DND-41 (cell line): ENCODE measurements at regions not wholly inside any gene's neighbourhood (a gene's known extent, or its start where the extent isn't known, plus 50 kb on each side); places are given as distances from the start of the nearest gene placed in this dataset.
"Not testable (repeated sequence)": the region's sequence is repeated elsewhere in the genome, so short reads cannot be mapped to it uniquely, and the experiment has no call there.

Experiments used
- ATAC-seq: fragments of 200-7000 bp; cut with Tn5 transposase; 3 replicates; pipeline ENCODE4 v1.9.1; 2021; ENCODE audit warnings: low read depth; ENCODE audit not compliant: insufficient read depth
- DNase-seq: peaks from one replicate; pipeline ENCODE4 v3.0.0-alpha.2; 2020
- H2AFZ ChIP-seq: 2 replicates; pipeline ENCODE4 v1.6.0; 2012; ENCODE audit warnings: low read depth, low read length
- H3K27ac ChIP-seq: 2 replicates; pipeline ENCODE4 v1.5.1; 2012; ENCODE audit warnings: low read length, inconsistent platforms
- H3K27me3 ChIP-seq: fragments of 200-600 bp; sonication (generic); 2 replicates; pipeline ENCODE4 v1.6.0; 2012; ENCODE audit warnings: low read length, mild to moderate bottlenecking, inconsistent platforms; ENCODE audit not compliant: insufficient read depth, poor library complexity
- H3K36me3 ChIP-seq: 2 replicates; pipeline ENCODE4 v1.5.1; 2012; ENCODE audit warnings: low read length, inconsistent platforms; ENCODE audit not compliant: insufficient read depth
- H3K4me1 ChIP-seq: 2 replicates; pipeline ENCODE4 v1.5.1; 2012; ENCODE audit warnings: mild to moderate bottlenecking, low read length; ENCODE audit not compliant: insufficient read depth
- H3K4me2 ChIP-seq: 2 replicates; pipeline ENCODE4 v1.6.0; 2012; ENCODE audit warnings: mild to moderate bottlenecking, moderate library complexity, low read length, inconsistent platforms; ENCODE audit not compliant: insufficient read depth
- H3K4me3 ChIP-seq, 2 experiments: fragments of 200-600 bp in 1 of 2; shearing (Covaris generic) in 1 of 2; 2 replicates each; pipeline ENCODE4 v1.5.1; 2012 to 2016; ENCODE audit warnings: inconsistent platforms in 2 of 2, low read length in 2 of 2, mild to moderate bottlenecking in 2 of 2, low read depth in 1 of 2, moderate library complexity in 1 of 2
- H3K79me2 ChIP-seq: 2 replicates; pipeline ENCODE4 v1.6.0; 2012; ENCODE audit warnings: low read length, inconsistent platforms; ENCODE audit not compliant: insufficient read depth
- H3K9ac ChIP-seq: 2 replicates; pipeline ENCODE4 v1.6.0; 2012; ENCODE audit warnings: low read depth, mild to moderate bottlenecking, inconsistent platforms, low read length, moderate library complexity
- H3K9me3 ChIP-seq: 2 replicates; pipeline ENCODE4 v1.5.1; 2012; ENCODE audit warnings: low read length, moderate library complexity, mild to moderate bottlenecking, inconsistent platforms; ENCODE audit not compliant: insufficient read depth, severe bottlenecking
- H4K20me1 ChIP-seq: 2 replicates; pipeline ENCODE4 v1.6.0; 2012; ENCODE audit warnings: low read length; ENCODE audit not compliant: insufficient read depth
- EZH2 ChIP-seq: IDR thresholded peaks from 3 replicates; pipeline ENCODE4 v1.6.1; 2012; ENCODE audit warnings: borderline replicate concordance, low read depth, mild to moderate bottlenecking, moderate library complexity, low read length, inconsistent platforms; ENCODE audit not compliant: severe bottlenecking
- TF ChIP-seq, protein P1 (sequence below): IDR thresholded peaks from 2 replicates; pipeline ENCODE4 v1.5.1; 2012; ENCODE audit warnings: borderline replicate concordance, low read length, moderate library complexity, mild to moderate bottlenecking; ENCODE audit not compliant: poor library complexity, severe bottlenecking; ENCODE audit errors: extremely low read depth

- H2AFZ ChIP-seq, result no peak overlapping the region
- H3K27me3 ChIP-seq, result no peaks in the 10 kb centered on the region
- DNase-seq, result no peak
Observed at GRCh38 chr5:114857941-114858551, 311.7 kb downstream of the TRIM36 start.

GRCh38 chr5:114844711-114845110 lies 325.0 kb downstream of the TRIM36 start:
- H2AFZ ChIP-seq, H3K4me3 ChIP-seq, H3K27ac ChIP-seq, H3K9ac ChIP-seq, H3K79me2 ChIP-seq, H3K9me3 ChIP-seq, H3K27me3 ChIP-seq, H3K4me1 ChIP-seq, ATAC-seq, H4K20me1 ChIP-seq, H3K4me2 ChIP-seq, H3K36me3 ChIP-seq, DNase-seq: not testable (repeated sequence)

More at GRCh38 chr5:114857941-114858551, 311.7 kb downstream of the TRIM36 start:
- no peak overlapping the region for H3K4me2 ChIP-seq
- no peak for ATAC-seq
- TF ChIP-seq, protein P1, sequence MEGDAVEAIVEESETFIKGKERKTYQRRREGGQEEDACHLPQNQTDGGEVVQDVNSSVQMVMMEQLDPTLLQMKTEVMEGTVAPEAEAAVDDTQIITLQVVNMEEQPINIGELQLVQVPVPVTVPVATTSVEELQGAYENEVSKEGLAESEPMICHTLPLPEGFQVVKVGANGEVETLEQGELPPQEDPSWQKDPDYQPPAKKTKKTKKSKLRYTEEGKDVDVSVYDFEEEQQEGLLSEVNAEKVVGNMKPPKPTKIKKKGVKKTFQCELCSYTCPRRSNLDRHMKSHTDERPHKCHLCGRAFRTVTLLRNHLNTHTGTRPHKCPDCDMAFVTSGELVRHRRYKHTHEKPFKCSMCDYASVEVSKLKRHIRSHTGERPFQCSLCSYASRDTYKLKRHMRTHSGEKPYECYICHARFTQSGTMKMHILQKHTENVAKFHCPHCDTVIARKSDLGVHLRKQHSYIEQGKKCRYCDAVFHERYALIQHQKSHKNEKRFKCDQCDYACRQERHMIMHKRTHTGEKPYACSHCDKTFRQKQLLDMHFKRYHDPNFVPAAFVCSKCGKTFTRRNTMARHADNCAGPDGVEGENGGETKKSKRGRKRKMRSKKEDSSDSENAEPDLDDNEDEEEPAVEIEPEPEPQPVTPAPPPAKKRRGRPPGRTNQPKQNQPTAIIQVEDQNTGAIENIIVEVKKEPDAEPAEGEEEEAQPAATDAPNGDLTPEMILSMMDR, result no peak
- no peak for TF ChIP-seq EZH2
- no peaks in the 10 kb centered on the region for H3K9me3 ChIP-seq
- H3K36me3 ChIP-seq, result no peaks in the 10 kb centered on the region
- H3K9ac ChIP-seq, result no peak overlapping the region
- H3K4me3 ChIP-seq, result no peak overlapping the region
- H3K79me2 ChIP-seq, result no peaks in the 10 kb centered on the region
- H4K20me1 ChIP-seq, result no peaks in the 10 kb centered on the region
- H3K4me1 ChIP-seq, result no peaks in the 10 kb centered on the region
- no peak overlapping the region for H3K27ac ChIP-seq

DNA sequence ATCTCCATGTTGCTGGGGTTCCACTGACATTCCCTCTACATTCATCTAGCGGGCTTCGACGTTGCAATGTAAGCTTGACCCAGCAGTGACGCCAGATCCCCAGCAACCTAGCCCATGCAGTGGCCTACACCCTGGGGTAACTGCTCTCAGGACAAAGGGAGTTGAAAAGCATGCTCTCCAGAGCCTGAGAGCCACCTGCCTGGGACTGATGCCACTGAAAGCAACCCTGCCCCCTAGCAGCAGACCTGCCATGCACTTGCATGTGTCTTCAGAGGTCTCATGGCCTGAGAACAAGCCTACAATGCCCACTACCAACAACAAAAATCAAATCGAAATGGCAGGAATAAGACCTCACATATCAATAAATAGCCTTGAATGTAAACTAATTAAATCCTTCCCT lies 330.3 kb downstream of the TRIM36 start:
- Histone ChIP-seq H3K27ac (no peak overlapping the region), H3K36me3 (no peaks in the 10 kb centered on the region), H3K9me3 (no peaks in the 10 kb centered on the region), H3K4me1 (no peaks in the 10 kb centered on the region), H4K20me1 (no peaks in the 10 kb centered on the region), H3K79me2 (no peaks in the 10 kb centered on the region), H3K9ac (no peak overlapping the region), H3K27me3 (no peaks in the 10 kb centered on the region), H3K4me3 (no peak overlapping the region), H3K4me2 (no peak overlapping the region), H2AFZ (no peak overlapping the region)
- DNase-seq (no peak), ATAC-seq (no peak)
- no peak for TF ChIP-seq EZH2
- TF ChIP-seq, protein P1, result no peak

GRCh38 chr5:114838937-114839336 lies 330.8 kb downstream of the TRIM36 start:
- Histone ChIP-seq H3K27ac (no peak overlapping the region), H3K27me3 (no peaks in the 10 kb centered on the region), H3K4me3 (no peak overlapping the region), H3K9ac (no peak overlapping the region), H3K4me1 (no peaks in the 10 kb centered on the region), H3K79me2 (no peaks in the 10 kb centered on the region), H2AFZ (no peak overlapping the region), H3K36me3 (no peaks in the 10 kb centered on the region), H3K9me3 (no peaks in the 10 kb centered on the region), H4K20me1 (no peaks in the 10 kb centered on the region), H3K4me2 (no peak overlapping the region)
- ATAC-seq, result no peak
- no peak for TF ChIP-seq EZH2
- TF ChIP-seq, protein P1, result no peak
- DNase-seq, result no peak
